Mesenchymal stem cell (in vitro differentiated cells and primary cell): ENCODE measurements at regions not wholly inside any gene's neighbourhood (a gene's known extent, or its start where the extent isn't known, plus 50 kb on each side); places are given as distances from the start of the nearest gene placed in this dataset.
"Not testable (repeated sequence)": the region's sequence is repeated elsewhere in the genome, so short reads cannot be mapped to it uniquely, and the experiment has no call there.

Experiments
- DNase-seq: peaks from one replicate; pipeline ENCODE4 v3.0.0-alpha.2; 2013
- H2AFZ ChIP-seq: one replicate; pipeline ENCODE4 v1.6.1; 2013; ENCODE audit warnings: low read depth, mild to moderate bottlenecking, control low read depth, inconsistent platforms, low read length, moderate library complexity
- H2AK5ac ChIP-seq: 2 replicates; pipeline ENCODE4 v1.6.1; 2013; ENCODE audit warnings: low read length, moderate library complexity, mild to moderate bottlenecking, inconsistent platforms; ENCODE audit not compliant: severe bottlenecking
- H2BK120ac ChIP-seq: one replicate; pipeline ENCODE4 v1.6.1; 2013; ENCODE audit warnings: low read depth, mild to moderate bottlenecking, inconsistent platforms, low read length, moderate library complexity
- H2BK12ac ChIP-seq, 2 experiments: one replicate each; pipeline ENCODE4 v1.6.1; 2013; ENCODE audit warnings: inconsistent platforms in 2 of 2, low read length in 2 of 2, mild to moderate bottlenecking in 2 of 2, moderate library complexity in 2 of 2, control low read depth in 1 of 2
- H2BK15ac ChIP-seq: one replicate; pipeline ENCODE4 v1.6.1; 2013; ENCODE audit warnings: mild to moderate bottlenecking, low read depth, inconsistent platforms; ENCODE audit not compliant: poor library complexity, severe bottlenecking
- H2BK5ac ChIP-seq: 2 replicates; pipeline ENCODE4 v1.6.1; 2013; ENCODE audit warnings: low read depth, mild to moderate bottlenecking, low read length, control low read depth, inconsistent platforms; ENCODE audit not compliant: poor library complexity, severe bottlenecking
- H3K14ac ChIP-seq, 2 experiments: one replicate each; pipeline ENCODE4 v1.6.1; 2013; ENCODE audit warnings: inconsistent platforms in 2 of 2, low read length in 2 of 2, control low read depth in 1 of 2, mild to moderate bottlenecking in 1 of 2, moderate library complexity in 1 of 2
- H3K18ac ChIP-seq, 2 experiments: one replicate each; pipeline ENCODE4 v1.6.1; 2013; ENCODE audit warnings: inconsistent platforms in 2 of 2, low read length in 2 of 2, control low read depth in 1 of 2, low read depth in 1 of 2, mild to moderate bottlenecking in 1 of 2
- H3K23ac ChIP-seq, 2 experiments: one replicate each; pipeline ENCODE4 v1.6.1; 2013; ENCODE audit warnings: inconsistent platforms in 2 of 2, low read length in 2 of 2, mild to moderate bottlenecking in 2 of 2, moderate library complexity in 2 of 2, control low read depth in 1 of 2
- H3K27ac ChIP-seq: 2 replicates; pipeline ENCODE4 v1.5.1; 2013; ENCODE audit warnings: mild to moderate bottlenecking, moderate library complexity, low read length, control low read depth, inconsistent platforms; ENCODE audit not compliant: poor library complexity, severe bottlenecking
- H3K27me3 ChIP-seq, 2 experiments: 2 replicates each; pipeline versions ENCODE4 v1.6.1 to v1.7.0; 2013; ENCODE audit warnings: low read length in 2 of 2, mild to moderate bottlenecking in 2 of 2, moderate library complexity in 2 of 2, control low read depth in 1 of 2, inconsistent platforms in 1 of 2; ENCODE audit not compliant: control insufficient read depth in 1 of 2, insufficient read depth in 1 of 2
- H3K36me3 ChIP-seq, 2 experiments: 2 replicates each; pipeline versions ENCODE4 v1.6.1 to v1.7.0; 2013; ENCODE audit warnings: low read length in 2 of 2, control low read depth in 1 of 2, inconsistent platforms in 1 of 2, low read depth in 1 of 2, mild to moderate bottlenecking in 1 of 2; ENCODE audit not compliant: insufficient read depth in 2 of 2, control insufficient read depth in 1 of 2
- H3K4ac ChIP-seq, 2 experiments: one replicate each; pipeline ENCODE4 v1.6.1; 2013; ENCODE audit warnings: inconsistent platforms in 2 of 2, low read length in 2 of 2, mild to moderate bottlenecking in 2 of 2, moderate library complexity in 2 of 2, control low read depth in 1 of 2, low read depth in 1 of 2
- H3K4me1 ChIP-seq: 2 replicates; pipeline ENCODE4 v1.6.1; 2013; ENCODE audit warnings: low read depth, low read length, control low read depth; ENCODE audit not compliant: control insufficient read depth, insufficient read depth
- H3K4me2 ChIP-seq: 2 replicates; pipeline ENCODE4 v1.6.1; 2013; ENCODE audit warnings: low read length, mild to moderate bottlenecking, inconsistent platforms; ENCODE audit not compliant: poor library complexity, severe bottlenecking
- H3K4me3 ChIP-seq, 2 experiments: 2 replicates each; pipeline versions ENCODE4 v1.5.1 to v1.7.0; 2013; ENCODE audit warnings: low read length in 2 of 2, mild to moderate bottlenecking in 2 of 2, control low read depth in 1 of 2, low read depth in 1 of 2; ENCODE audit not compliant: insufficient read depth in 1 of 2
- H3K79me1 ChIP-seq: replicated peaks from 2 replicates; pipeline ENCODE4 v1.6.1; 2013; ENCODE audit warnings: mild to moderate bottlenecking, control low read depth, low read length, inconsistent platforms; ENCODE audit not compliant: poor library complexity, severe bottlenecking
- H3K9ac ChIP-seq: 2 replicates; pipeline ENCODE4 v1.7.0; 2013; ENCODE audit warnings: mild to moderate bottlenecking, low read length, moderate library complexity
- H3K9me3 ChIP-seq: 2 replicates; pipeline ENCODE4 v1.7.0; 2013; ENCODE audit warnings: mild to moderate bottlenecking, low read length; ENCODE audit not compliant: control insufficient read depth
- H4K8ac ChIP-seq: one replicate; pipeline ENCODE4 v1.6.1; 2013; ENCODE audit warnings: inconsistent platforms, mild to moderate bottlenecking, low read length, moderate library complexity
- H4K91ac ChIP-seq: one replicate; pipeline ENCODE4 v1.6.1; 2013; ENCODE audit warnings: mild to moderate bottlenecking, low read length, inconsistent platforms
- WGBS: methylation state at CpG from one replicate; pipeline ENCODE4 v1.1.7; 2013; ENCODE audit warnings: mixed read lengths; 5-methylcytosine and 5-hydroxymethylcytosine counted together

DNA sequence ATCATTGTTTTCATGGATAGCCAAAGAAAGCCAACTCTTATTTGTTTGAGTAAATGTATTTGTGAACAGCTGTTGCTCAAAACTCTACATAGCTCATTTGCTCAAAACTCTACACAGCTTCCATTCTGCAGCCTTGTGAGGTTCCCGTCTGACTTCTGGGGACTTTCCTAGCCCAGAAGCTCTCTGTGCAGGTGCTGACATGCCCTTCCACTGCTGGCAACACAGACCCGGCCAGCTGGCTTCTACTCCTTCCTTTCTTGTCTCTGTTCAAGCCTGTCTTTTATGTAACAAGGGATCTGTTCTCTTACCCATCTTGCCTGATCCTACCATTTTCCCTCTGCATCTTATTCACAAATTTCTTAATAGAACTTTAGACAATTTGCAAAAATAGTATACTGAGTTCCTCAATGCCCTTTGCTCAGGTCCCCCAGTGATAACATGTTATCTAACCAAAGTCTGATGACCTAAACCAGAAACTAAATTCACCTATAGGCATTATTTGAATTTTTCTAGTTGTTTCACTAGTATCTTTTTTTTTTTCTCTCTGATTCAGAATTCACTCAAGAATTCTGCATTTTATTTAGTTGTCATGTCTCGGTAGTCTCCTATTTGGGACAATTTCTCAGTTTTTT lies 556.5 kb upstream of the SEMA6A start:
- H3K9me3 ChIP-seq, result no peaks in the 10 kb centered on the region
- H2BK12ac ChIP-seq, result no peak overlapping the region
- H3K4me2 ChIP-seq, result no peak overlapping the region
- no peak overlapping the region for H2BK120ac ChIP-seq
- no peak overlapping the region for H2BK15ac ChIP-seq
- no peak overlapping the region for H3K9ac ChIP-seq
- no peak overlapping the region for H2BK5ac ChIP-seq
- H2AK5ac ChIP-seq, result no peak overlapping the region
- DNase-seq, result no peak
- no peak overlapping the region for H4K8ac ChIP-seq
- H3K14ac ChIP-seq, result no peak overlapping the region
- 83% methylated on average over 2 of the region's 3 CpGs for WGBS
- no peaks in the 10 kb centered on the region for H3K36me3 ChIP-seq
- no peaks in the 10 kb centered on the region for H3K27me3 ChIP-seq
- H3K27ac ChIP-seq, result no peak overlapping the region
- no peak overlapping the region for H3K18ac ChIP-seq
- H4K91ac ChIP-seq, result no peak overlapping the region
- no peak overlapping the region for H3K4me3 ChIP-seq
- H3K23ac ChIP-seq, result no peak overlapping the region
- H2AFZ ChIP-seq, result no peak overlapping the region
- H3K4me1 ChIP-seq, result no peaks in the 10 kb centered on the region
- no peaks in the 10 kb centered on the region for H3K79me1 ChIP-seq
- no peak overlapping the region for H3K4ac ChIP-seq

DNA sequence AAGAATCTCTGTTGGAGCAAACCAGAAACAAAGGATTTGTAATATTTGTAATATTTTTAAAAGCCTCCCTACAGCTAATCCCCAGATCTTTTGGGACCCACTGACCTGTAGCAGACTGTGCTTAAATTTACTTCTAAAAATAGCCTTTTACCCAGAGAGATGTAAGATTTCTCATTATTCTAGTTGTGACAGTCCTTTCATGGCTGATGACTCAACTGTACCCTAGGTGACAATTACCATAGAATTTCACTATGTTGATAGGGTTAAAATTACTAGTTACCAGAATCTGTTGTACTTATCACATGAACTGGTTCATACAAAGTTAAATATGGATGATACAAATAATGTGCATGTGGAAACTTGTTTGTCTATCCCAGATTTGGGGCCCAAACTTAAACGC lies 543.9 kb upstream of the SEMA6A start:
- H4K91ac ChIP-seq, result no peak overlapping the region
- peaks cover 6% of the 10 kb centered on the region for H3K9me3 ChIP-seq
- no peak overlapping the region for H4K8ac ChIP-seq
- no peaks in the 10 kb centered on the region for H3K4me1 ChIP-seq
- H3K18ac ChIP-seq, result no peak overlapping the region
- no peak for DNase-seq
- H2BK15ac ChIP-seq, result no peak overlapping the region
- H3K36me3 ChIP-seq, result no peaks in the 10 kb centered on the region
- H3K9ac ChIP-seq, result no peak overlapping the region
- H3K4me3 ChIP-seq, result no peak overlapping the region
- no peak overlapping the region for H2BK12ac ChIP-seq
- H3K4me2 ChIP-seq, result no peak overlapping the region
- no peak overlapping the region for H3K4ac ChIP-seq
- H2BK120ac ChIP-seq, result no peak overlapping the region
- no peak overlapping the region for H3K14ac ChIP-seq
- H3K27ac ChIP-seq, result no peak overlapping the region
- no peak overlapping the region for H2BK5ac ChIP-seq
- H2AK5ac ChIP-seq, result no peak overlapping the region
- H3K23ac ChIP-seq, result no peak overlapping the region
- H2AFZ ChIP-seq, result no peak overlapping the region
- 93% methylated on average over 1 of the region's 1 CpG for WGBS
- H3K27me3 ChIP-seq, result no peaks in the 10 kb centered on the region
- H3K79me1 ChIP-seq, result no peaks in the 10 kb centered on the region

DNA sequence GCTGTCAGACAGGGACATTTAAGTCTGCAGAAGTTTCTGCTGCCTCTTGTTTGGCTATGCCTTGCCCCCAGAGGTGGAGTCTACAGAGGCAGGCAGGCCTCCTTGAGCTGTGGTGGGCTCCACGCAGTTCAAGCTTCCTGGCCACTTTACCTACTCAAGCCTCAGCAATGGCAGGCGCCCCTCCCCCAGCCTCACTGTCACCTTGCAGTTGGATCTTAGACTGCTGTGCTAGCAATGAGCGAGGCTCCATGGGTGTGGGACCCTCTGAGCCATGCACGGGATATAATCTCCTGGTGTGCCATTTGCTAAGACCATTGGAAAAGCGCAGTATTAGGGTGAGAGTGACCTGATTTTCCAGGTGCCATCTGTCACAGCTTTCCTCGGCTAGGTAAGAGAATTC lies 542.7 kb upstream of the SEMA6A start:
- not testable (repeated sequence) for H2BK5ac ChIP-seq, H3K9ac ChIP-seq, H3K27ac ChIP-seq, H2BK120ac ChIP-seq, H3K36me3 ChIP-seq, H2AK5ac ChIP-seq, H3K14ac ChIP-seq, H3K79me1 ChIP-seq, DNase-seq, H2BK15ac ChIP-seq, H3K4me1 ChIP-seq, H3K4me2 ChIP-seq, H2AFZ ChIP-seq, H2BK12ac ChIP-seq, H4K91ac ChIP-seq, H4K8ac ChIP-seq, H3K4ac ChIP-seq, H3K23ac ChIP-seq, H3K9me3 ChIP-seq, H3K27me3 ChIP-seq, H3K4me3 ChIP-seq, H3K18ac ChIP-seq
- 86% methylated on average over 6 of the region's 6 CpGs for WGBS

DNA sequence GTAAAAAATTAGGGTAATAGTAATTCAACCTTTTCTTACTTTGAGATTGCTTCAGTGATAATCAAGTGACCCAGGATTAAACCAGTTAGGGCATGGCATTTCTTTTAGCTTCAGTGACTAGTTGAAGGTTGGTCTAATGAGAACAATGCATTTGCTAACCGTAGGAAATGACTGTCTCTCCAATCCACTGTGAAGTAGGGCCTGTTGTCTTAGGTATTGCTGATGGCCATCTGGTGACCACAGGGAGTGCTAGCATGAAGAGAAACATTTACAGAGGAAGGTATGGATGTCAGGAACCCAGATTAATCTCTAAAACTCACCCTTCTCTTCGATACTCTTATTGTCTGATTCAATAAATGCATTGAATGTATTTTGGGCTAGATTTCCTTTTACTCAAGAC lies 535.9 kb upstream of the SEMA6A start:
- Histone ChIP-seq H3K79me1 (no peaks in the 10 kb centered on the region), H3K4me3 (no peak overlapping the region), H3K9me3 (no peaks in the 10 kb centered on the region), H4K8ac (no peak overlapping the region), H2BK120ac (no peak overlapping the region), H3K36me3 (no peaks in the 10 kb centered on the region), H3K27ac (no peak overlapping the region), H2AFZ (no peak overlapping the region), H3K4me1 (no peaks in the 10 kb centered on the region), H2BK5ac (no peak overlapping the region), H3K9ac (no peak overlapping the region), H3K27me3 (no peaks in the 10 kb centered on the region), H3K14ac (no peak overlapping the region), H3K4ac (no peak overlapping the region), H2AK5ac (no peak overlapping the region), H2BK15ac (no peak overlapping the region), H3K18ac (no peak overlapping the region), H4K91ac (no peak overlapping the region), H2BK12ac (no peak overlapping the region), H3K4me2 (no peak overlapping the region), H3K23ac (no peak overlapping the region)
- DNase-seq, result no peak
- 76% methylated on average over 1 of the region's 2 CpGs for WGBS
